ENCODE measurements at regions not wholly inside any gene's neighbourhood (a gene's known extent, or its start where the extent isn't known, plus 50 kb on each side); places are given as distances from the start of the nearest gene placed in this dataset.

- no peaks in the 10 kb centered on the region for H3K36me3 ChIP-seq (ENCODE audit: control insufficient read depth, insufficient read depth, low read length)
- H3K4me3 ChIP-seq (ENCODE audit: low read depth, low read length) = no peak overlapping the region
- TF ChIP-seq CTCF (IDR thresholded peaks at IDR 0.05; ENCODE audit: insufficient read depth, low read length, poor library complexity, severe bottlenecking) = no peak
- no peaks in the 10 kb centered on the region for H3K27me3 ChIP-seq (ENCODE audit: control insufficient read depth, insufficient read depth, low read length)
- DNase-seq (ENCODE audit: low read depth) = no peak
These were observed 106.0 kb downstream of the RPL22L1 start for GRCh38 chr3:170764017-170764416.

GRCh38 chr3:170762064-170762463 is 107.9 kb downstream of the RPL22L1 start:
- H3K27me3 ChIP-seq (ENCODE audit: control insufficient read depth, insufficient read depth, low read length) = no peaks in the 10 kb centered on the region
- no peak for DNase-seq (ENCODE audit: low read depth)
- TF ChIP-seq CTCF (IDR thresholded peaks at IDR 0.05; ENCODE audit: insufficient read depth, low read length, poor library complexity, severe bottlenecking) = no peak
- H3K36me3 ChIP-seq (ENCODE audit: control insufficient read depth, insufficient read depth, low read length) = no peaks in the 10 kb centered on the region
- H3K4me3 ChIP-seq (ENCODE audit: low read depth, low read length) = no peak overlapping the region

- Histone ChIP-seq H3K4me3 (ENCODE audit: low read depth, low read length) (no peak overlapping the region), H3K27me3 (ENCODE audit: control insufficient read depth, insufficient read depth, low read length) (no peaks in the 10 kb centered on the region), H3K36me3 (ENCODE audit: control insufficient read depth, insufficient read depth, low read length) (no peaks in the 10 kb centered on the region)
- no peak for DNase-seq (ENCODE audit: low read depth)
- TF ChIP-seq CTCF (IDR thresholded peaks at IDR 0.05; ENCODE audit: insufficient read depth, low read length, poor library complexity, severe bottlenecking) = no peak
These were observed 108.9 kb downstream of the RPL22L1 start for GRCh38 chr3:170761103-170761502.

GRCh38 chr3:170760174-170760526 is 109.8 kb downstream of the RPL22L1 start:
- no peak for DNase-seq (ENCODE audit: low read depth)
- Histone ChIP-seq H3K36me3 (ENCODE audit: control insufficient read depth, insufficient read depth, low read length) (no peaks in the 10 kb centered on the region), H3K4me3 (ENCODE audit: low read depth, low read length) (no peak overlapping the region), H3K27me3 (ENCODE audit: control insufficient read depth, insufficient read depth, low read length) (no peaks in the 10 kb centered on the region)
- no peak for TF ChIP-seq CTCF (IDR thresholded peaks at IDR 0.05; ENCODE audit: insufficient read depth, low read length, poor library complexity, severe bottlenecking)

GRCh38 chr3:170759511-170760173 is 110.4 kb downstream of the RPL22L1 start:
- no peak for TF ChIP-seq CTCF (IDR thresholded peaks at IDR 0.05; ENCODE audit: insufficient read depth, low read length, poor library complexity, severe bottlenecking)
- Histone ChIP-seq H3K4me3 (ENCODE audit: low read depth, low read length) (no peak overlapping the region), H3K36me3 (ENCODE audit: control insufficient read depth, insufficient read depth, low read length) (no peaks in the 10 kb centered on the region), H3K27me3 (ENCODE audit: control insufficient read depth, insufficient read depth, low read length) (no peaks in the 10 kb centered on the region)
- DNase-seq (ENCODE audit: low read depth) = no peak

GRCh38 chr3:170757038-170757437 is 113.0 kb downstream of the RPL22L1 start:
- Histone ChIP-seq H3K27me3 (ENCODE audit: control insufficient read depth, insufficient read depth, low read length) (no peaks in the 10 kb centered on the region), H3K4me3 (ENCODE audit: low read depth, low read length) (no peak overlapping the region), H3K36me3 (ENCODE audit: control insufficient read depth, insufficient read depth, low read length) (no peaks in the 10 kb centered on the region)
- no peak for TF ChIP-seq CTCF (IDR thresholded peaks at IDR 0.05; ENCODE audit: insufficient read depth, low read length, poor library complexity, severe bottlenecking)
- no peak for DNase-seq (ENCODE audit: low read depth)
